ENCODE measurements at regions not wholly inside any gene's neighbourhood (a gene's known extent, or its start where the extent isn't known, plus 50 kb on each side); places are given as distances from the start of the nearest gene placed in this dataset.

- Histone ChIP-seq H3K9me3 (ENCODE audit: control insufficient read depth, low read length) (no peaks in the 10 kb centered on the region), H3K9ac (ENCODE audit: extremely low read depth, low read length, poor library complexity, severe bottlenecking) (no peak overlapping the region), H3K27me3 (ENCODE audit: control insufficient read depth, insufficient read depth, low read length, poor library complexity, severe bottlenecking) (no peaks in the 10 kb centered on the region), H3K36me3 (ENCODE audit: control insufficient read depth, insufficient read depth, low read length) (no peaks in the 10 kb centered on the region), H3K27ac (ENCODE audit: low read depth, low read length) (no peak overlapping the region), H3K4me1 (ENCODE audit: control insufficient read depth, insufficient read depth, low read length) (no peaks in the 10 kb centered on the region), H3K4me3 (ENCODE audit: low read length) (no peak overlapping the region)
- Mint-ChIP-seq H3K27ac (no peak overlapping the region), H3K9me3 (no peaks in the 10 kb centered on the region), H3K4me3 (no peak overlapping the region), H3K36me3 (ENCODE audit: low read depth) (no peaks in the 10 kb centered on the region), H3K4me1 (peaks cover 7% of the 10 kb centered on the region), H3K27me3 (ENCODE audit: insufficient read depth) (peaks cover 2% of the 10 kb centered on the region)
- DNase-seq, result no peak
- no peak for TF ChIP-seq CTCF (conservative IDR thresholded peaks at IDR 0.05)
- 95 to 96% methylated on average over 4 to 9 of the region's 9 CpGs for WGBS, 2 experiments (ENCODE audit: insufficient coverage in 1 of 2, insufficient read length in 1 of 2)
Measured at GRCh38 chr2:12539336-12539735, 177.4 kb upstream of the TRIB2 start.

- H3K4me3 ChIP-seq (ENCODE audit: low read length), result no peak overlapping the region
- no peaks in the 10 kb centered on the region for H3K4me1 ChIP-seq (ENCODE audit: control insufficient read depth, insufficient read depth, low read length)
- H3K4me1 Mint-ChIP-seq, result peaks cover 2% of the 10 kb centered on the region
- H3K27me3 Mint-ChIP-seq (ENCODE audit: insufficient read depth), result peaks cover 4% of the 10 kb centered on the region
- H3K27ac ChIP-seq (ENCODE audit: low read depth, low read length), result no peak overlapping the region
- DNase-seq, result no peak
- H3K9me3 ChIP-seq (ENCODE audit: control insufficient read depth, low read length), result no peaks in the 10 kb centered on the region
- no peaks in the 10 kb centered on the region for H3K27me3 ChIP-seq (ENCODE audit: control insufficient read depth, insufficient read depth, low read length, poor library complexity, severe bottlenecking)
- H3K4me3 Mint-ChIP-seq, result no peak overlapping the region
- H3K9me3 Mint-ChIP-seq, result no peaks in the 10 kb centered on the region
- no peaks in the 10 kb centered on the region for H3K36me3 ChIP-seq (ENCODE audit: control insufficient read depth, insufficient read depth, low read length)
- no peak overlapping the region for H3K9ac ChIP-seq (ENCODE audit: extremely low read depth, low read length, poor library complexity, severe bottlenecking)
- H3K36me3 Mint-ChIP-seq (ENCODE audit: low read depth), result no peaks in the 10 kb centered on the region
- no peak for TF ChIP-seq CTCF (conservative IDR thresholded peaks at IDR 0.05)
- WGBS, 2 experiments (ENCODE audit: insufficient coverage in 1 of 2, insufficient read length in 1 of 2), result 95 to 96% methylated on average over 7 to 10 of the region's 10 CpGs
- no peak overlapping the region for H3K27ac Mint-ChIP-seq
Measured at GRCh38 chr2:12539776-12540562, 176.8 kb upstream of the TRIB2 start.

GRCh38 chr2:12543076-12543977 is 173.4 kb upstream of the TRIB2 start:
- H3K36me3 ChIP-seq (ENCODE audit: control insufficient read depth, insufficient read depth, low read length), result no peaks in the 10 kb centered on the region
- no peaks in the 10 kb centered on the region for H3K36me3 Mint-ChIP-seq (ENCODE audit: low read depth)
- no peak overlapping the region for H3K27ac ChIP-seq (ENCODE audit: low read depth, low read length)
- no peak overlapping the region for H3K4me3 Mint-ChIP-seq
- TF ChIP-seq CTCF (conservative IDR thresholded peaks at IDR 0.05), result no peak
- H3K9me3 Mint-ChIP-seq, result no peaks in the 10 kb centered on the region
- no peak overlapping the region for H3K9ac ChIP-seq (ENCODE audit: extremely low read depth, low read length, poor library complexity, severe bottlenecking)
- no peaks in the 10 kb centered on the region for H3K9me3 ChIP-seq (ENCODE audit: control insufficient read depth, low read length)
- H3K27me3 Mint-ChIP-seq (ENCODE audit: insufficient read depth), result peaks cover 4% of the 10 kb centered on the region
- no peak overlapping the region for H3K27ac Mint-ChIP-seq
- WGBS, 2 experiments (ENCODE audit: insufficient coverage in 1 of 2, insufficient read length in 1 of 2), result 92 to 93% methylated on average over 9 to 11 of the region's 11 CpGs
- peaks cover 2% of the 10 kb centered on the region for H3K4me1 Mint-ChIP-seq
- no peaks in the 10 kb centered on the region for H3K27me3 ChIP-seq (ENCODE audit: control insufficient read depth, insufficient read depth, low read length, poor library complexity, severe bottlenecking)
- no peak for DNase-seq
- H3K4me1 ChIP-seq (ENCODE audit: control insufficient read depth, insufficient read depth, low read length), result no peaks in the 10 kb centered on the region
- no peak overlapping the region for H3K4me3 ChIP-seq (ENCODE audit: low read length)

Data from endodermal cell (in vitro differentiated cells).